Neural cell (in vitro differentiated cells): ENCODE measurements at regions not wholly inside any gene's neighbourhood (a gene's known extent, or its start where the extent isn't known, plus 50 kb on each side); places are given as distances from the start of the nearest gene placed in this dataset.

Experiments
- H2AFZ ChIP-seq: fragments of 200-600, 300-800 bp; sonication (generic), shearing (Covaris generic); 2 replicates; pipeline ENCODE4 v1.6.0; 2014; ENCODE audit warnings: low read depth, mild to moderate bottlenecking, antibody characterized with exemption, low read length, moderate library complexity
- H3F3A ChIP-seq: fragments of 200-600 bp; shearing (Covaris generic); 2 replicates; pipeline ENCODE4 v1.6.1; 2016; ENCODE audit warnings: mild to moderate bottlenecking, moderate library complexity, mixed read lengths, antibody characterized with exemption, low read length; ENCODE audit not compliant: insufficient read depth, poor library complexity, severe bottlenecking
- H3K27ac ChIP-seq: fragments of 200-600, 300-800 bp; sonication (generic), shearing (Covaris generic); 2 replicates; pipeline ENCODE4 v1.5.1; 2014; ENCODE audit warnings: mild to moderate bottlenecking, low read length, moderate library complexity
- H3K27me3 ChIP-seq: fragments of 300-800, 200-600 bp; sonication (generic), shearing (Covaris generic); 2 replicates; pipeline ENCODE4 v1.6.0; 2014; ENCODE audit warnings: mild to moderate bottlenecking, low read depth, low read length, moderate library complexity; ENCODE audit not compliant: insufficient read depth
- H3K36me3 ChIP-seq: fragments of 300-800, 200-600 bp; sonication (generic), shearing (Covaris generic); 2 replicates; pipeline ENCODE4 v1.5.1; 2014; ENCODE audit warnings: mild to moderate bottlenecking, antibody characterized with exemption, low read length, moderate library complexity; ENCODE audit not compliant: insufficient read depth
- H3K4me2 ChIP-seq: fragments of 300-800, 200-600 bp; sonication (generic), shearing (Covaris generic); 2 replicates; pipeline ENCODE4 v1.6.0; 2014; ENCODE audit warnings: mild to moderate bottlenecking, low read length
- H3K4me3 ChIP-seq: fragments of 300-800, 200-600 bp; sonication (generic), shearing (Covaris generic); 2 replicates; pipeline ENCODE4 v1.5.1; 2014; ENCODE audit warnings: mild to moderate bottlenecking, low read length, moderate library complexity
- H3K79me2 ChIP-seq: fragments of 200-600 bp; shearing (Covaris generic); replicated peaks from 2 replicates; pipeline ENCODE4 v1.6.0; 2014; ENCODE audit warnings: mild to moderate bottlenecking, low read length, moderate library complexity; ENCODE audit not compliant: insufficient read depth
- H3K9ac ChIP-seq: fragments of 300-800, 200-600 bp; sonication (generic), shearing (Covaris generic); 2 replicates; pipeline ENCODE4 v1.6.1; 2016; ENCODE audit warnings: mild to moderate bottlenecking, low read length, mixed read lengths
- H3K9me2 ChIP-seq: fragments of 200-600 bp; shearing (Covaris generic); 2 replicates; pipeline ENCODE4 v1.6.1; 2016; ENCODE audit warnings: mild to moderate bottlenecking, low read length, mixed read lengths; ENCODE audit not compliant: insufficient read depth
- H3K9me3 ChIP-seq: fragments of 200-600, 300-800 bp; sonication (generic), shearing (Covaris generic); 2 replicates; pipeline ENCODE4 v1.6.1; 2016; ENCODE audit warnings: mild to moderate bottlenecking, mixed run types, low read length, moderate library complexity, mixed read lengths
- H4K20me1 ChIP-seq: fragments of 200-600 bp; shearing (Covaris generic); 2 replicates; pipeline ENCODE4 v1.6.1; 2016; ENCODE audit warnings: mild to moderate bottlenecking, mixed run types; ENCODE audit not compliant: insufficient read depth
- EP300 ChIP-seq: fragments of 450-650 bp; conservative IDR thresholded peaks from 2 replicates; pipeline ENCODE4 v1.6.1; 2014; ENCODE audit warnings: antibody characterized with exemption, mild to moderate bottlenecking, moderate library complexity; ENCODE audit not compliant: poor library complexity, severe bottlenecking
- EZH2 ChIP-seq: fragments of 200-600, 300-800 bp; shearing (Covaris generic), sonication (generic); IDR thresholded peaks from 2 replicates; pipeline ENCODE4 v1.6.1; 2014; ENCODE audit warnings: antibody characterized with exemption, low read length, borderline replicate concordance, mild to moderate bottlenecking; ENCODE audit not compliant: insufficient read depth, poor library complexity, severe bottlenecking
- MXI1 ChIP-seq: fragments of 450-650 bp; conservative IDR thresholded peaks from 2 replicates; pipeline ENCODE4 v1.6.1; 2014; ENCODE audit warnings: antibody characterized with exemption, mild to moderate bottlenecking; ENCODE audit not compliant: poor library complexity, severe bottlenecking
- POLR2AphosphoS5 ChIP-seq: IDR thresholded peaks from 2 replicates; pipeline ENCODE4 v1.6.1; 2012
- RAD21 ChIP-seq: fragments of 450-650 bp; conservative IDR thresholded peaks from 2 replicates; pipeline ENCODE4 v1.6.1; 2014; ENCODE audit warnings: antibody characterized with exemption, mild to moderate bottlenecking, moderate library complexity
- SMC3 ChIP-seq: fragments of 450-650 bp; conservative IDR thresholded peaks from 2 replicates; pipeline ENCODE4 v1.6.1; 2014; ENCODE audit warnings: antibody characterized with exemption, mild to moderate bottlenecking, moderate library complexity; ENCODE audit not compliant: poor library complexity
- TAF1 ChIP-seq: IDR thresholded peaks from 2 replicates; pipeline ENCODE4 v1.6.1; 2012; ENCODE audit warnings: low read depth
- TF ChIP-seq, protein P1 (sequence below): IDR thresholded peaks from 2 replicates; pipeline ENCODE4 v1.6.1; 2012; ENCODE audit warnings: borderline replicate concordance
- TF ChIP-seq, protein P2 (sequence below): fragments of 450-650 bp; IDR thresholded peaks from 2 replicates; pipeline ENCODE4 v1.5.1; 2014; ENCODE audit warnings: antibody characterized with exemption, mild to moderate bottlenecking, moderate library complexity; ENCODE audit not compliant: poor library complexity, severe bottlenecking

DNA sequence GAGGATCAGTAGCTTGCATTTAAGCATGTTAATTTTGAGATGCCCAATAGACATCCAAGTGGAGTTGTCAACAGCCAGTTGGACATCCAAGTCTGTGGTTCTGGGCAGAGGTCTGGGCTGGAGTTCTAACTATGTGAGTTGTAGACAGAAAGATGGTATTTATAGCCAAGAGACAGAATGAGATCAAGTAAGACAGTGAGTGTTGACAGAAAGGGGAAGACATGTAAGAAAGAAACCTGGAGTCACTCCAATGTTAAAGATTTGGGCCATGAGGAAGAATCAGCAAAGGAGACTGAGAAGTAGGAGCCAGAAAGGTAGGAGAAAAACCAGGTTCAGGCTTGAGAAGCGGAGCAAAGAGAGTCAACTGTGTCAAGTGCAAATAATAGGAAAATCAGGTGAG is 95.5 kb upstream of the PUM3 start:
- no peaks in the 10 kb centered on the region for H3K9me2 ChIP-seq
- no peaks in the 10 kb centered on the region for H3K36me3 ChIP-seq
- TF ChIP-seq POLR2AphosphoS5 (no peak), RAD21 (no peak), EZH2 (no peak), EP300 (no peak)
- TF ChIP-seq, protein P1, sequence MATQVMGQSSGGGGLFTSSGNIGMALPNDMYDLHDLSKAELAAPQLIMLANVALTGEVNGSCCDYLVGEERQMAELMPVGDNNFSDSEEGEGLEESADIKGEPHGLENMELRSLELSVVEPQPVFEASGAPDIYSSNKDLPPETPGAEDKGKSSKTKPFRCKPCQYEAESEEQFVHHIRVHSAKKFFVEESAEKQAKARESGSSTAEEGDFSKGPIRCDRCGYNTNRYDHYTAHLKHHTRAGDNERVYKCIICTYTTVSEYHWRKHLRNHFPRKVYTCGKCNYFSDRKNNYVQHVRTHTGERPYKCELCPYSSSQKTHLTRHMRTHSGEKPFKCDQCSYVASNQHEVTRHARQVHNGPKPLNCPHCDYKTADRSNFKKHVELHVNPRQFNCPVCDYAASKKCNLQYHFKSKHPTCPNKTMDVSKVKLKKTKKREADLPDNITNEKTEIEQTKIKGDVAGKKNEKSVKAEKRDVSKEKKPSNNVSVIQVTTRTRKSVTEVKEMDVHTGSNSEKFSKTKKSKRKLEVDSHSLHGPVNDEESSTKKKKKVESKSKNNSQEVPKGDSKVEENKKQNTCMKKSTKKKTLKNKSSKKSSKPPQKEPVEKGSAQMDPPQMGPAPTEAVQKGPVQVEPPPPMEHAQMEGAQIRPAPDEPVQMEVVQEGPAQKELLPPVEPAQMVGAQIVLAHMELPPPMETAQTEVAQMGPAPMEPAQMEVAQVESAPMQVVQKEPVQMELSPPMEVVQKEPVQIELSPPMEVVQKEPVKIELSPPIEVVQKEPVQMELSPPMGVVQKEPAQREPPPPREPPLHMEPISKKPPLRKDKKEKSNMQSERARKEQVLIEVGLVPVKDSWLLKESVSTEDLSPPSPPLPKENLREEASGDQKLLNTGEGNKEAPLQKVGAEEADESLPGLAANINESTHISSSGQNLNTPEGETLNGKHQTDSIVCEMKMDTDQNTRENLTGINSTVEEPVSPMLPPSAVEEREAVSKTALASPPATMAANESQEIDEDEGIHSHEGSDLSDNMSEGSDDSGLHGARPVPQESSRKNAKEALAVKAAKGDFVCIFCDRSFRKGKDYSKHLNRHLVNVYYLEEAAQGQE: no peak
- TF ChIP-seq, protein P2, sequence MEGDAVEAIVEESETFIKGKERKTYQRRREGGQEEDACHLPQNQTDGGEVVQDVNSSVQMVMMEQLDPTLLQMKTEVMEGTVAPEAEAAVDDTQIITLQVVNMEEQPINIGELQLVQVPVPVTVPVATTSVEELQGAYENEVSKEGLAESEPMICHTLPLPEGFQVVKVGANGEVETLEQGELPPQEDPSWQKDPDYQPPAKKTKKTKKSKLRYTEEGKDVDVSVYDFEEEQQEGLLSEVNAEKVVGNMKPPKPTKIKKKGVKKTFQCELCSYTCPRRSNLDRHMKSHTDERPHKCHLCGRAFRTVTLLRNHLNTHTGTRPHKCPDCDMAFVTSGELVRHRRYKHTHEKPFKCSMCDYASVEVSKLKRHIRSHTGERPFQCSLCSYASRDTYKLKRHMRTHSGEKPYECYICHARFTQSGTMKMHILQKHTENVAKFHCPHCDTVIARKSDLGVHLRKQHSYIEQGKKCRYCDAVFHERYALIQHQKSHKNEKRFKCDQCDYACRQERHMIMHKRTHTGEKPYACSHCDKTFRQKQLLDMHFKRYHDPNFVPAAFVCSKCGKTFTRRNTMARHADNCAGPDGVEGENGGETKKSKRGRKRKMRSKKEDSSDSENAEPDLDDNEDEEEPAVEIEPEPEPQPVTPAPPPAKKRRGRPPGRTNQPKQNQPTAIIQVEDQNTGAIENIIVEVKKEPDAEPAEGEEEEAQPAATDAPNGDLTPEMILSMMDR: no peak
- no peaks in the 10 kb centered on the region for H3F3A ChIP-seq
- H2AFZ ChIP-seq: no peak overlapping the region
- no peaks in the 10 kb centered on the region for H3K9me3 ChIP-seq
- no peaks in the 10 kb centered on the region for H4K20me1 ChIP-seq
- H3K9ac ChIP-seq: no peak overlapping the region
- no peak overlapping the region for H3K4me2 ChIP-seq
- no peak overlapping the region for H3K4me3 ChIP-seq
- H3K79me2 ChIP-seq: no peaks in the 10 kb centered on the region
- H3K27me3 ChIP-seq: no peaks in the 10 kb centered on the region
- no peak overlapping the region for H3K27ac ChIP-seq

DNA sequence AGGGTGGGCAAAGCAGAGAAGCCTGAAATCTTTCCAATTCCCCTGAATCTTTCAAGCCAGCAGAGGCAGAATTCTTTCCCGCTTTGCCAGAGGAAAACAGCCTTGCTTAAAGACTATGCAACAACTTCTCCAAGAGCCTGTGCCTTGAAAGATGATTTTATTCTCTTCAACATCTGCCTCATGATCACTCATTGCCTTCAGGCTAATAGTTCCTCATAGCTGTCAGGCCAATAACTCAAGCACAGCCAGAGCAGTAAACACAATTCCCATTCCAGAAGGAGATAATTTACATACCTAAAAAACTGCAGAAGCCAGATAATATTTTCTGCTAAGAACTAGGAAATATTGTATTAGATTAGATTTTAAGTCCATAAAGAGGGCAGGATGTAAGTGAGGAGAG is 92.3 kb upstream of the PUM3 start:
- TF ChIP-seq, protein P2: no peak
- TF ChIP-seq MXI1 (no peak), POLR2AphosphoS5 (no peak), EP300 (no peak), TAF1 (no peak), RAD21 (no peak), SMC3 (no peak), EZH2 (no peak)
- TF ChIP-seq, protein P1: no peak
- Histone ChIP-seq H3K27me3 (no peaks in the 10 kb centered on the region), H3K27ac (no peak overlapping the region), H2AFZ (no peak overlapping the region), H3K36me3 (no peaks in the 10 kb centered on the region), H3K4me3 (no peak overlapping the region), H3K9me3 (no peaks in the 10 kb centered on the region), H3K9ac (no peak overlapping the region), H3K9me2 (no peaks in the 10 kb centered on the region), H3K79me2 (no peaks in the 10 kb centered on the region), H3F3A (no peaks in the 10 kb centered on the region), H3K4me2 (no peak overlapping the region), H4K20me1 (no peaks in the 10 kb centered on the region)
